IPS-NIHi7 (cell line): ENCODE measurements at regions not wholly inside any gene's neighbourhood (a gene's known extent, or its start where the extent isn't known, plus 50 kb on each side); places are given as distances from the start of the nearest gene placed in this dataset.

ENCODE experiments used
- DNase-seq: peaks from one replicate; pipeline ENCODE4 v3.0.0; 2012; ENCODE audit warnings: mixed read lengths; ENCODE audit errors: extremely low spot score

- no peak for DNase-seq
These were observed 396.6 kb downstream of the GABRB3 start for GRCh38 chr15:26376243-26376642.

- no peak for DNase-seq
These were observed 398.1 kb downstream of the GABRB3 start for GRCh38 chr15:26374806-26375205.

- DNase-seq, result no peak
These were observed 400.2 kb downstream of the GABRB3 start for GRCh38 chr15:26372706-26373105.

GRCh38 chr15:26365077-26365476 lies 407.8 kb downstream of the GABRB3 start:
- no peak for DNase-seq

GRCh38 chr15:26359855-26360254 lies 413.0 kb downstream of the GABRB3 start:
- DNase-seq, result no peak

- DNase-seq, result no peak
These were observed 414.2 kb downstream of the GABRB3 start for GRCh38 chr15:26358708-26359107.

GRCh38 chr15:26357653-26358052 lies 415.2 kb downstream of the GABRB3 start:
- DNase-seq, result no peak

- peak; percentile 22 for DNase-seq
These were observed 417.3 kb downstream of the GABRB3 start for GRCh38 chr15:26355472-26356074.

- no peak for DNase-seq
These were observed 420.0 kb downstream of the GABRB3 start for GRCh38 chr15:26352909-26353308.

- no peak for DNase-seq
These were observed 420.5 kb downstream of the GABRB3 start for GRCh38 chr15:26352406-26352805.

- peak; percentile 40 for DNase-seq
These were observed 447.4 kb downstream of the GABRB3 start for GRCh38 chr15:26325495-26325894.

GRCh38 chr15:26323566-26323965 lies 449.3 kb downstream of the GABRB3 start:
- DNase-seq, result no peak

GRCh38 chr15:26318689-26319088 lies 454.2 kb downstream of the GABRB3 start:
- DNase-seq, result no peak

- DNase-seq, result no peak
These were observed 451.4 kb upstream of the ATP10A start for GRCh38 chr15:26314577-26314976.

- no peak for DNase-seq
These were observed 448.6 kb upstream of the ATP10A start for GRCh38 chr15:26311710-26312236.

GRCh38 chr15:26298659-26299170 lies 435.6 kb upstream of the ATP10A start:
- DNase-seq, result no peak

- DNase-seq, result no peak
These were observed 435.0 kb upstream of the ATP10A start for GRCh38 chr15:26298010-26298658.

- DNase-seq, result no peak
These were observed 432.4 kb upstream of the ATP10A start for GRCh38 chr15:26295336-26296085.

- DNase-seq, result peak; percentile 81
These were observed 431.0 kb upstream of the ATP10A start for GRCh38 chr15:26294059-26294689.

GRCh38 chr15:26287381-26287780 lies 424.3 kb upstream of the ATP10A start:
- no peak for DNase-seq

- DNase-seq, result no peak
These were observed 417.2 kb upstream of the ATP10A start for GRCh38 chr15:26280281-26280680.

- DNase-seq, result no peak
These were observed 398.8 kb upstream of the ATP10A start for GRCh38 chr15:26261966-26262365.
